SK-N-SH treated with all-trans-retinoic acid at 6 μM for 48 hours (cell line): ENCODE measurements at regions not wholly inside any gene's neighbourhood (a gene's known extent, or its start where the extent isn't known, plus 50 kb on each side); places are given as distances from the start of the nearest gene placed in this dataset.

ENCODE experiments used
- ATAC-seq: fragments of 200-7000 bp; cut with Tn5 transposase; 3 replicates; pipeline ENCODE4 v1.9.1; 2020; ENCODE audit warnings: mild to moderate bottlenecking, moderate library complexity
- ARNTL ChIP-seq: fragments of 450-650 bp; formaldehyde crosslinking; IDR thresholded peaks from 2 replicates; pipeline ENCODE4 v1.5.0; 2020; ENCODE audit warnings: low read depth, mild to moderate bottlenecking, moderate library complexity, borderline replicate concordance
- BACH2 ChIP-seq: fragments of 250-450 bp; sonication (Bioruptor Pico); IDR thresholded peaks from 2 replicates; pipeline ENCODE4 v1.9.0; 2021; ENCODE audit warnings: mild to moderate bottlenecking, borderline replicate concordance
- CSDC2 ChIP-seq: fragments of 250-450 bp; sonication (Bioruptor Pico); IDR thresholded peaks from 2 replicates; pipeline ENCODE4 v1.5.0; 2020; ENCODE audit warnings: mild to moderate bottlenecking, moderate library complexity
- ESRRG ChIP-seq: fragments of 250-450 bp; sonication (Bioruptor Pico); IDR thresholded peaks from 2 replicates; pipeline ENCODE4 v1.6.1; 2021; ENCODE audit warnings: mild to moderate bottlenecking
- GLIS3 ChIP-seq: fragments of 250-450 bp; sonication (Bioruptor Pico); IDR thresholded peaks from 2 replicates; pipeline ENCODE4 v1.5.0; 2020; ENCODE audit warnings: mild to moderate bottlenecking, moderate library complexity
- OSR1 ChIP-seq: fragments of 250-450 bp; sonication (Bioruptor Pico); IDR thresholded peaks from 2 replicates; pipeline ENCODE4 v1.8.0; 2022; ENCODE audit warnings: moderate library complexity, mild to moderate bottlenecking, inconsistent platforms
- PPARA ChIP-seq: fragments of 250-450 bp; sonication (Bioruptor Pico); IDR thresholded peaks from 2 replicates; pipeline ENCODE4 v1.5.0; 2020; ENCODE audit warnings: mild to moderate bottlenecking, borderline replicate concordance
- RARB ChIP-seq: fragments of 250-450 bp; sonication (Bioruptor Pico); IDR thresholded peaks from 2 replicates; pipeline ENCODE4 v1.8.0; 2021; ENCODE audit warnings: mild to moderate bottlenecking, moderate library complexity
- SNAI2 ChIP-seq: fragments of 250-450 bp; sonication (Bioruptor Pico); IDR thresholded peaks from 2 replicates; pipeline ENCODE4 v1.5.0; 2020; ENCODE audit warnings: mild to moderate bottlenecking, moderate library complexity
- TCF4 ChIP-seq: fragments of 250-450 bp; sonication (Bioruptor Pico); IDR thresholded peaks from 2 replicates; pipeline ENCODE4 v1.8.0; 2021; ENCODE audit warnings: mild to moderate bottlenecking, moderate library complexity, borderline replicate concordance
- TOX ChIP-seq: fragments of 250-450 bp; sonication (Bioruptor Pico); IDR thresholded peaks from 2 replicates; pipeline ENCODE4 v1.8.0; 2021; ENCODE audit warnings: mild to moderate bottlenecking, moderate library complexity, borderline replicate concordance
- ZC3H10 ChIP-seq: fragments of 250-450 bp; sonication (Bioruptor Pico); IDR thresholded peaks from 2 replicates; pipeline ENCODE4 v1.5.1; 2021; ENCODE audit warnings: mild to moderate bottlenecking, moderate library complexity
- ZFP3 ChIP-seq: fragments of 250-450 bp; sonication (Bioruptor Pico); IDR thresholded peaks from 2 replicates; pipeline ENCODE4 v1.5.0; 2020; ENCODE audit warnings: mild to moderate bottlenecking, moderate library complexity
- ZFP30 ChIP-seq: fragments of 450-650 bp; formaldehyde crosslinking; IDR thresholded peaks from 2 replicates; pipeline ENCODE4 v1.5.0; 2022; ENCODE audit warnings: mild to moderate bottlenecking, moderate library complexity
- ZNF565 ChIP-seq: fragments of 450-650 bp; formaldehyde crosslinking; conservative IDR thresholded peaks from 2 replicates; pipeline ENCODE4 v1.5.0; 2020; ENCODE audit warnings: low read depth, mild to moderate bottlenecking, moderate library complexity
- ZNF70 ChIP-seq: fragments of 450-650 bp; formaldehyde crosslinking; IDR thresholded peaks from 2 replicates; pipeline ENCODE4 v1.5.0; 2020; ENCODE audit warnings: mild to moderate bottlenecking, moderate library complexity
- ZNF8 ChIP-seq: fragments of 450-650 bp; formaldehyde crosslinking; IDR thresholded peaks from 2 replicates; pipeline ENCODE4 v1.5.0; 2020; ENCODE audit warnings: mild to moderate bottlenecking, moderate library complexity
- TF ChIP-seq, protein P1 (sequence below): fragments of 250-450 bp; sonication (Bioruptor Pico); IDR thresholded peaks from 2 replicates; pipeline ENCODE4 v1.8.0; 2020; ENCODE audit warnings: mild to moderate bottlenecking, moderate library complexity, borderline replicate concordance
- TF ChIP-seq, protein P2 (sequence below): fragments of 250-450 bp; sonication (Bioruptor Pico); IDR thresholded peaks from 2 replicates; pipeline ENCODE4 v1.5.1; 2020; ENCODE audit warnings: low read depth, mild to moderate bottlenecking, moderate library complexity
- TF ChIP-seq, protein P3 (sequence below): fragments of 250-450 bp; sonication (Bioruptor Pico); IDR thresholded peaks from 2 replicates; pipeline ENCODE4 v1.5.1; 2021; ENCODE audit warnings: mild to moderate bottlenecking, moderate library complexity
- TF ChIP-seq, protein P4 (sequence below): fragments of 250-450 bp; sonication (Bioruptor Pico); IDR thresholded peaks from 2 replicates; pipeline ENCODE4 v1.5.0; 2020; ENCODE audit warnings: mild to moderate bottlenecking, moderate library complexity

DNA sequence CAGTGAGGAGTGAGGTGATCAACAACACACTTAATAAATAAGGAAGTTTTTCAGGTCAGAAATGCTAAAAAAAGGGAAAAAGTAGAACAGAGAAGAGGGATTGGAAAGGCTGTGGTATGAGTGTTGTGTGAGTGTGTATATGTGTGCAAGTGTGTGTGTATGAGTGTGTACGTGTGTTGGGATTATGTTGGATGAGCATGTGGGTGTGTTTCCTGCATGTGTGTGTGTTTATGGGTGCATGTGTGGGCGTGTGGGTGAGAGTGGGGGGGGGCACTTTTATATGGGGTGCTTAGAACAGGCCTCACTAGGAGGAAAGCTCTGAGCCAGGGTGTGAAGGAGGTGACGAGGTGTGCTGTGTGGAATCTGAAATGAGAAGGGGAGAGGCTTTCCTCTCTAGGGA lies 116.8 kb upstream of the SLC22A23 start:
- no peak for ATAC-seq
- no peak for TF ChIP-seq ARNTL
- TF ChIP-seq, protein P1, sequence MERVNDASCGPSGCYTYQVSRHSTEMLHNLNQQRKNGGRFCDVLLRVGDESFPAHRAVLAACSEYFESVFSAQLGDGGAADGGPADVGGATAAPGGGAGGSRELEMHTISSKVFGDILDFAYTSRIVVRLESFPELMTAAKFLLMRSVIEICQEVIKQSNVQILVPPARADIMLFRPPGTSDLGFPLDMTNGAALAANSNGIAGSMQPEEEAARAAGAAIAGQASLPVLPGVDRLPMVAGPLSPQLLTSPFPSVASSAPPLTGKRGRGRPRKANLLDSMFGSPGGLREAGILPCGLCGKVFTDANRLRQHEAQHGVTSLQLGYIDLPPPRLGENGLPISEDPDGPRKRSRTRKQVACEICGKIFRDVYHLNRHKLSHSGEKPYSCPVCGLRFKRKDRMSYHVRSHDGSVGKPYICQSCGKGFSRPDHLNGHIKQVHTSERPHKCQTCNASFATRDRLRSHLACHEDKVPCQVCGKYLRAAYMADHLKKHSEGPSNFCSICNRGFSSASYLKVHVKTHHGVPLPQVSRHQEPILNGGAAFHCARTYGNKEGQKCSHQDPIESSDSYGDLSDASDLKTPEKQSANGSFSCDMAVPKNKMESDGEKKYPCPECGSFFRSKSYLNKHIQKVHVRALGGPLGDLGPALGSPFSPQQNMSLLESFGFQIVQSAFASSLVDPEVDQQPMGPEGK (CRISPR knock-in tag): no peak
- no peak for TF ChIP-seq ZFP30 (CRISPR knock-in tag)
- TF ChIP-seq SNAI2 (CRISPR knock-in tag): no peak
- TF ChIP-seq ZFP3 (CRISPR knock-in tag): no peak
- TF ChIP-seq CSDC2: no peak
- no peak for TF ChIP-seq OSR1
- TF ChIP-seq, protein P2, sequence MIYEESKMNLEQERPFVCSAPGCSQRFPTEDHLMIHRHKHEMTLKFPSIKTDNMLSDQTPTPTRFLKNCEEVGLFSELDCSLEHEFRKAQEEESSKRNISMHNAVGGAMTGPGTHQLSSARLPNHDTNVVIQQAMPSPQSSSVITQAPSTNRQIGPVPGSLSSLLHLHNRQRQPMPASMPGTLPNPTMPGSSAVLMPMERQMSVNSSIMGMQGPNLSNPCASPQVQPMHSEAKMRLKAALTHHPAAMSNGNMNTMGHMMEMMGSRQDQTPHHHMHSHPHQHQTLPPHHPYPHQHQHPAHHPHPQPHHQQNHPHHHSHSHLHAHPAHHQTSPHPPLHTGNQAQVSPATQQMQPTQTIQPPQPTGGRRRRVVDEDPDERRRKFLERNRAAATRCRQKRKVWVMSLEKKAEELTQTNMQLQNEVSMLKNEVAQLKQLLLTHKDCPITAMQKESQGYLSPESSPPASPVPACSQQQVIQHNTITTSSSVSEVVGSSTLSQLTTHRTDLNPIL: no peak
- TF ChIP-seq ZNF565 (CRISPR knock-in tag): no peak
- TF ChIP-seq RARB (CRISPR knock-in tag): no peak
- no peak for TF ChIP-seq ZC3H10
- no peak for TF ChIP-seq GLIS3 (CRISPR knock-in tag)
- TF ChIP-seq ZNF70 (CRISPR knock-in tag): no peak
- TF ChIP-seq ZNF8 (CRISPR knock-in tag): no peak
- TF ChIP-seq, protein P3, sequence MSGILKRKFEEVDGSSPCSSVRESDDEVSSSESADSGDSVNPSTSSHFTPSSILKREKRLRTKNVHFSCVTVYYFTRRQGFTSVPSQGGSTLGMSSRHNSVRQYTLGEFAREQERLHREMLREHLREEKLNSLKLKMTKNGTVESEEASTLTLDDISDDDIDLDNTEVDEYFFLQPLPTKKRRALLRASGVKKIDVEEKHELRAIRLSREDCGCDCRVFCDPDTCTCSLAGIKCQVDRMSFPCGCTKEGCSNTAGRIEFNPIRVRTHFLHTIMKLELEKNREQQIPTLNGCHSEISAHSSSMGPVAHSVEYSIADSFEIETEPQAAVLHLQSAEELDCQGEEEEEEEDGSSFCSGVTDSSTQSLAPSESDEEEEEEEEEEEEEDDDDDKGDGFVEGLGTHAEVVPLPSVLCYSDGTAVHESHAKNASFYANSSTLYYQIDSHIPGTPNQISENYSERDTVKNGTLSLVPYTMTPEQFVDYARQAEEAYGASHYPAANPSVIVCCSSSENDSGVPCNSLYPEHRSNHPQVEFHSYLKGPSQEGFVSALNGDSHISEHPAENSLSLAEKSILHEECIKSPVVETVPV (CRISPR knock-in tag): no peak
- TF ChIP-seq, protein P4, sequence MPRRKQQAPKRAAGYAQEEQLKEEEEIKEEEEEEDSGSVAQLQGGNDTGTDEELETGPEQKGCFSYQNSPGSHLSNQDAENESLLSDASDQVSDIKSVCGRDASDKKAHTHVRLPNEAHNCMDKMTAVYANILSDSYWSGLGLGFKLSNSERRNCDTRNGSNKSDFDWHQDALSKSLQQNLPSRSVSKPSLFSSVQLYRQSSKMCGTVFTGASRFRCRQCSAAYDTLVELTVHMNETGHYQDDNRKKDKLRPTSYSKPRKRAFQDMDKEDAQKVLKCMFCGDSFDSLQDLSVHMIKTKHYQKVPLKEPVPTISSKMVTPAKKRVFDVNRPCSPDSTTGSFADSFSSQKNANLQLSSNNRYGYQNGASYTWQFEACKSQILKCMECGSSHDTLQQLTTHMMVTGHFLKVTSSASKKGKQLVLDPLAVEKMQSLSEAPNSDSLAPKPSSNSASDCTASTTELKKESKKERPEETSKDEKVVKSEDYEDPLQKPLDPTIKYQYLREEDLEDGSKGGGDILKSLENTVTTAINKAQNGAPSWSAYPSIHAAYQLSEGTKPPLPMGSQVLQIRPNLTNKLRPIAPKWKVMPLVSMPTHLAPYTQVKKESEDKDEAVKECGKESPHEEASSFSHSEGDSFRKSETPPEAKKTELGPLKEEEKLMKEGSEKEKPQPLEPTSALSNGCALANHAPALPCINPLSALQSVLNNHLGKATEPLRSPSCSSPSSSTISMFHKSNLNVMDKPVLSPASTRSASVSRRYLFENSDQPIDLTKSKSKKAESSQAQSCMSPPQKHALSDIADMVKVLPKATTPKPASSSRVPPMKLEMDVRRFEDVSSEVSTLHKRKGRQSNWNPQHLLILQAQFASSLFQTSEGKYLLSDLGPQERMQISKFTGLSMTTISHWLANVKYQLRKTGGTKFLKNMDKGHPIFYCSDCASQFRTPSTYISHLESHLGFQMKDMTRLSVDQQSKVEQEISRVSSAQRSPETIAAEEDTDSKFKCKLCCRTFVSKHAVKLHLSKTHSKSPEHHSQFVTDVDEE (CRISPR knock-in tag): no peak
- TF ChIP-seq TCF4 (CRISPR knock-in tag): no peak

DNA sequence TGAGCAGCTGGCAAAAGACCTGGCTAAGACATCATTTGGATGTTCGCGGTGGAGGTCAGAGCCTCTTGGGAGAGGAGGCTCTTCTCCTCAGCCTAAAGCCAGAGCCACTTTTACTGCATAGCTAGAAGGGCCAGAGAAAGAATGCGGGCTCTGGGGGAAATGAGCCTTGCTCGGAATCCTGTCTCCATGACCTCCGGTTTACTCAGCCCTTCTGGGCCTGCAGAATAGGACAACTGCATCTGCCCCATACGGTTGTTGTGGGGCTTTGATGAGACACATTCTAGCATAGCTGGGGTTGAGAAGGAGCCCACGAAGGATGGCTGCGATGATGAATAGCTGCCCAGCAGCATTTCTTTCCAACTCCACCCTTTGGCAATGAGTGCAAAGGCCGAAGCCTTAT lies 115.0 kb upstream of the SLC22A23 start:
- ATAC-seq: no peak

More for the DNA sequence above, 115.0 kb upstream of the SLC22A23 start:
- no peak for TF ChIP-seq SNAI2 (CRISPR knock-in tag)
- no peak for TF ChIP-seq OSR1
- TF ChIP-seq ZFP3 (CRISPR knock-in tag): no peak
- TF ChIP-seq, protein P1 (CRISPR knock-in tag): no peak
- TF ChIP-seq ZC3H10: no peak
- TF ChIP-seq CSDC2: no peak
- TF ChIP-seq, protein P3 (CRISPR knock-in tag): no peak
- TF ChIP-seq ZNF70 (CRISPR knock-in tag): no peak
- TF ChIP-seq ESRRG (CRISPR knock-in tag): no peak
- TF ChIP-seq, protein P4 (CRISPR knock-in tag): no peak
- no peak for TF ChIP-seq ZNF8 (CRISPR knock-in tag)
- no peak for TF ChIP-seq PPARA (CRISPR knock-in tag)
- TF ChIP-seq TOX: no peak
- no peak for TF ChIP-seq ZNF565 (CRISPR knock-in tag)
- TF ChIP-seq RARB (CRISPR knock-in tag): no peak
- TF ChIP-seq TCF4 (CRISPR knock-in tag): no peak
- TF ChIP-seq BACH2 (CRISPR knock-in tag): no peak
- no peak for TF ChIP-seq ZFP30 (CRISPR knock-in tag)
